Kidney epithelial cell (primary cell): ENCODE measurements at regions not wholly inside any gene's neighbourhood (a gene's known extent, or its start where the extent isn't known, plus 50 kb on each side); places are given as distances from the start of the nearest gene placed in this dataset.

ENCODE experiments used
- DNase-seq: peaks from one replicate; pipeline ENCODE4 v3.0.0-alpha.2; 2010; ENCODE audit warnings: low read depth
- H3K27me3 ChIP-seq: 2 replicates; pipeline ENCODE4 v1.6.0; 2011; ENCODE audit warnings: low read length; ENCODE audit not compliant: control insufficient read depth, insufficient read depth
- H3K36me3 ChIP-seq: 2 replicates; pipeline ENCODE4 v1.5.1; 2011; ENCODE audit warnings: low read length; ENCODE audit not compliant: control insufficient read depth, insufficient read depth
- H3K4me3 ChIP-seq: 2 replicates; pipeline ENCODE4 v1.5.1; 2011; ENCODE audit warnings: low read depth, mild to moderate bottlenecking, control low read depth, low read length
- CTCF ChIP-seq: IDR thresholded peaks from 2 replicates; pipeline ENCODE4 v1.5.1; 2011; ENCODE audit warnings: mild to moderate bottlenecking, moderate library complexity, low read length, control low read depth, inconsistent platforms; ENCODE audit not compliant: insufficient read depth, poor library complexity, severe bottlenecking

- no peaks in the 10 kb centered on the region for H3K36me3 ChIP-seq
- no peak overlapping the region for H3K4me3 ChIP-seq
- no peak for DNase-seq
- no peak for TF ChIP-seq CTCF
- no peaks in the 10 kb centered on the region for H3K27me3 ChIP-seq
These were observed 370.6 kb upstream of the CADM1 start for GRCh38 chr11:115874843-115875242.

- Histone ChIP-seq H3K27me3 (no peaks in the 10 kb centered on the region), H3K4me3 (no peak overlapping the region), H3K36me3 (no peaks in the 10 kb centered on the region)
- TF ChIP-seq CTCF: no peak
- DNase-seq: no peak
These were observed 369.6 kb upstream of the CADM1 start for GRCh38 chr11:115873813-115874212.

GRCh38 chr11:115872416-115872815 lies 368.2 kb upstream of the CADM1 start:
- Histone ChIP-seq H3K36me3 (no peaks in the 10 kb centered on the region), H3K4me3 (no peak overlapping the region), H3K27me3 (no peaks in the 10 kb centered on the region)
- no peak for DNase-seq
- no peak for TF ChIP-seq CTCF

- no peak for DNase-seq
- H3K36me3 ChIP-seq: no peaks in the 10 kb centered on the region
- H3K4me3 ChIP-seq: no peak overlapping the region
- no peak for TF ChIP-seq CTCF
- H3K27me3 ChIP-seq: no peaks in the 10 kb centered on the region
These were observed 367.0 kb upstream of the CADM1 start for GRCh38 chr11:115871161-115871760.

GRCh38 chr11:115869780-115870431 lies 365.7 kb upstream of the CADM1 start:
- no peaks in the 10 kb centered on the region for H3K27me3 ChIP-seq
- peak; percentile 71 for TF ChIP-seq CTCF
- H3K36me3 ChIP-seq: no peaks in the 10 kb centered on the region
- DNase-seq: no peak
- H3K4me3 ChIP-seq: no peak overlapping the region

GRCh38 chr11:115869131-115869530 lies 364.9 kb upstream of the CADM1 start:
- H3K27me3 ChIP-seq: no peaks in the 10 kb centered on the region
- no peak for TF ChIP-seq CTCF
- no peaks in the 10 kb centered on the region for H3K36me3 ChIP-seq
- no peak for DNase-seq
- H3K4me3 ChIP-seq: no peak overlapping the region
